Liver (tissue), 8 donors: ENCODE measurements at regions not wholly inside any gene's neighbourhood (a gene's known extent, or its start where the extent isn't known, plus 50 kb on each side); places are given as distances from the start of the nearest gene placed in this dataset.

ENCODE experiments used
- DNase-seq: peaks from one replicate; pipeline ENCODE4 v3.0.0-alpha.2; 2017; ENCODE audit warnings: low spot score
- H3K27ac ChIP-seq, 2 donors: one replicate each; pipeline ENCODE4 v1.7.0; 2013; ENCODE audit warnings: inconsistent platforms in 2 of 2, low read length in 2 of 2, control low read depth in 1 of 2, low read depth in 1 of 2, mild to moderate bottlenecking in 1 of 2
- H3K27me3 ChIP-seq, 4 donors: one replicate each; pipeline versions ENCODE4 v1.6.1 to v1.7.0; 2013; ENCODE audit warnings: low read length in 3 of 4, inconsistent platforms in 1 of 4, mild to moderate bottlenecking in 1 of 4, moderate library complexity in 1 of 4; ENCODE audit not compliant: control insufficient read depth in 4 of 4, insufficient read depth in 4 of 4
- H3K36me3 ChIP-seq, 4 donors: one replicate each; pipeline versions ENCODE4 v1.6.1 to v1.7.0; 2013; ENCODE audit warnings: low read length in 3 of 4, mild to moderate bottlenecking in 3 of 4, low read depth in 1 of 4, moderate library complexity in 1 of 4; ENCODE audit not compliant: control insufficient read depth in 4 of 4, insufficient read depth in 3 of 4
- H3K4me1 ChIP-seq, 4 donors: one replicate each; pipeline versions ENCODE4 v1.6.1 to v1.7.0; 2013; ENCODE audit warnings: low read length in 3 of 4, mild to moderate bottlenecking in 3 of 4, moderate library complexity in 1 of 4; ENCODE audit not compliant: control insufficient read depth in 4 of 4, insufficient read depth in 4 of 4
- H3K4me3 ChIP-seq, 3 donors: one replicate each; pipeline versions ENCODE4 v1.6.1 to v1.7.0; 2013; ENCODE audit warnings: low read length in 3 of 3, control low read depth in 1 of 3, low read depth in 1 of 3, mild to moderate bottlenecking in 1 of 3
- H3K9ac ChIP-seq, 2 donors: one replicate each; pipeline ENCODE4 v1.7.0; 2013; ENCODE audit warnings: low read length in 2 of 2, mild to moderate bottlenecking in 2 of 2, moderate library complexity in 2 of 2, control low read depth in 1 of 2, low read depth in 1 of 2
- H3K9me3 ChIP-seq, 4 donors: one replicate each; pipeline versions ENCODE4 v1.6.1 to v1.7.0; 2013; ENCODE audit warnings: low read length in 3 of 4; ENCODE audit not compliant: control insufficient read depth in 4 of 4
- ATF3 ChIP-seq: IDR thresholded peaks from 2 replicates; pipeline ENCODE4 v1.6.1; 2016; ENCODE audit warnings: antibody characterized with exemption
- CTCF ChIP-seq: fragments of 150-350 bp; IDR thresholded peaks from 2 replicates; pipeline ENCODE4 v1.5.1; 2017; ENCODE audit warnings: improper control_type of control experiment, low read depth, low read length; ENCODE audit not compliant: missing input control
- EGR1 ChIP-seq, 2 donors: IDR thresholded peaks; 2 replicates each; pipeline ENCODE4 v1.6.1; 2016 to 2018; ENCODE audit warnings: antibody characterized with exemption in 2 of 2, low read depth in 2 of 2
- FOXA1 ChIP-seq: IDR thresholded peaks from 2 replicates; pipeline ENCODE4 v1.6.1; 2016; ENCODE audit warnings: antibody characterized with exemption
- FOXA2 ChIP-seq: IDR thresholded peaks from 2 replicates; pipeline ENCODE4 v1.6.1; 2016; ENCODE audit warnings: antibody characterized with exemption
- GABPA ChIP-seq, 2 donors: IDR thresholded peaks in 1 of 2; conservative IDR thresholded peaks in 1 of 2; 2 replicates each; pipeline ENCODE4 v1.6.1; 2016; ENCODE audit warnings: antibody characterized with exemption in 2 of 2, mild to moderate bottlenecking in 1 of 2, moderate library complexity in 1 of 2
- HNF4A ChIP-seq, 2 donors: conservative IDR thresholded peaks; 2 replicates each; pipeline ENCODE4 v1.6.1; 2016; ENCODE audit warnings: antibody characterized with exemption in 2 of 2, mild to moderate bottlenecking in 2 of 2
- HNF4G ChIP-seq: IDR thresholded peaks from 2 replicates; pipeline ENCODE4 v1.6.1; 2016; ENCODE audit warnings: antibody characterized with exemption
- JUND ChIP-seq, 2 donors: IDR thresholded peaks; 2 replicates each; pipeline ENCODE4 v1.6.1; 2016; ENCODE audit warnings: antibody characterized with exemption in 2 of 2
- MAX ChIP-seq: IDR thresholded peaks from 2 replicates; pipeline ENCODE4 v1.6.1; 2016; ENCODE audit warnings: antibody characterized with exemption
- NR2F2 ChIP-seq: IDR thresholded peaks from 2 replicates; pipeline ENCODE4 v1.6.1; 2016; ENCODE audit warnings: antibody characterized with exemption
- RAD21 ChIP-seq, 2 donors: IDR thresholded peaks; 2 replicates each; pipeline ENCODE4 v1.6.1; 2016; ENCODE audit warnings: antibody characterized with exemption in 2 of 2, mild to moderate bottlenecking in 2 of 2
- REST ChIP-seq: IDR thresholded peaks from 2 replicates; pipeline ENCODE4 v1.6.1; 2016; ENCODE audit warnings: antibody characterized with exemption, mild to moderate bottlenecking
- RXRA ChIP-seq, 2 donors: IDR thresholded peaks; 2 replicates each; pipeline ENCODE4 v1.6.1; 2017 to 2018; ENCODE audit warnings: antibody characterized with exemption in 2 of 2, mild to moderate bottlenecking in 1 of 2
- SP1 ChIP-seq: IDR thresholded peaks from 2 replicates; pipeline ENCODE4 v1.6.1; 2018; ENCODE audit warnings: antibody characterized with exemption, mild to moderate bottlenecking
- TAF1 ChIP-seq: conservative IDR thresholded peaks from 2 replicates; pipeline ENCODE4 v1.6.1; 2016; ENCODE audit warnings: antibody characterized with exemption, mild to moderate bottlenecking
- YY1 ChIP-seq: IDR thresholded peaks from 2 replicates; pipeline ENCODE4 v1.6.1; 2016; ENCODE audit warnings: antibody characterized with exemption, mild to moderate bottlenecking
- ZBTB33 ChIP-seq: IDR thresholded peaks from 2 replicates; pipeline ENCODE4 v1.6.1; 2016; ENCODE audit warnings: antibody characterized with exemption
- WGBS: extraction: QIAGEN DNeasy Blood & Tissue Kit; methylation state at CpG from one replicate; pipeline ENCODE4 v1.1.7; 2013; 5-methylcytosine and 5-hydroxymethylcytosine counted together
- donor health status: healthy.
- donor health status: healthy.
- donor health status: healthy.
- donor health status: healthy.
- donor health status: healthy.

- TF ChIP-seq SP1 (no peak), ATF3 (no peak), NR2F2 (no peak), GABPA (IDR thresholded peaks at IDR 0.05 in 1 of 2, conservative IDR thresholded peaks at IDR 0.05 in 1 of 2) (no peak), HNF4G (no peak), ZBTB33 (no peak), TAF1 (no peak)
These were observed 362.0 kb downstream of the CBLL2 start (continued) for GRCh38 chrX:22634751-22635150.

GRCh38 chrX:22648281-22648680, 351.5 kb upstream of the DDX53 start:
- H3K36me3 ChIP-seq, result no peaks in the 10 kb centered on the region
- TF ChIP-seq HNF4G (no peak), ZBTB33 (no peak), SP1 (no peak), RAD21 (IDR thresholded peaks at IDR 0.05) (no peak), NR2F2 (no peak), HNF4A (conservative IDR thresholded peaks at IDR 0.05) (no peak)
- no peak for DNase-seq
- H3K4me3 ChIP-seq, result no peak overlapping the region
- peaks cover 0 to 2% (median 0%) of the 10 kb centered on the region in 4 donors for H3K27me3 ChIP-seq
- no peak overlapping the region for H3K27ac ChIP-seq
- H3K9me3 ChIP-seq, result peaks cover 0 to 2% (median 0%) of the 10 kb centered on the region in 4 donors
- H3K9ac ChIP-seq, result no peak overlapping the region
- WGBS, result 53% methylated on average over 6 of the region's 6 CpGs
- no peaks in the 10 kb centered on the region for H3K4me1 ChIP-seq

GRCh38 chrX:22650691-22651090, 349.1 kb upstream of the DDX53 start:
- no peak overlapping the region for H3K4me3 ChIP-seq
- H3K27ac ChIP-seq, result no peak overlapping the region
- WGBS, result 77% methylated on average over 5 of the region's 5 CpGs
- H3K27me3 ChIP-seq, result peaks cover 0 to 2% (median 0%) of the 10 kb centered on the region in 4 donors
- no peaks in the 10 kb centered on the region for H3K36me3 ChIP-seq
- H3K4me1 ChIP-seq, result no peaks in the 10 kb centered on the region
- H3K9ac ChIP-seq, result no peak overlapping the region
- DNase-seq, result no peak
- TF ChIP-seq HNF4A (conservative IDR thresholded peaks at IDR 0.05), result no peak
- no peak for TF ChIP-seq MAX
- no peak for TF ChIP-seq SP1
- TF ChIP-seq YY1, result no peak
- TF ChIP-seq NR2F2, result no peak
- no peak for TF ChIP-seq FOXA2
- no peak for TF ChIP-seq FOXA1
- TF ChIP-seq CTCF, result no peak
- no peak for TF ChIP-seq RAD21 (IDR thresholded peaks at IDR 0.05)
- no peak for TF ChIP-seq REST
- no peak for TF ChIP-seq TAF1
- TF ChIP-seq JUND (IDR thresholded peaks at IDR 0.05), result no peak
- TF ChIP-seq EGR1 (IDR thresholded peaks at IDR 0.05; ENCODE audit: low read depth in 2 of 2), result no peak
- no peak for TF ChIP-seq HNF4G
- TF ChIP-seq ZBTB33, result no peak
- TF ChIP-seq RXRA (IDR thresholded peaks at IDR 0.05), result no peak
- no peak for TF ChIP-seq GABPA (IDR thresholded peaks at IDR 0.05 in 1 of 2, conservative IDR thresholded peaks at IDR 0.05 in 1 of 2)
- peaks cover 0 to 2% (median 0%) of the 10 kb centered on the region in 4 donors for H3K9me3 ChIP-seq
